ENCODE measurements at regions not wholly inside any gene's neighbourhood (a gene's known extent, or its start where the extent isn't known, plus 50 kb on each side); places are given as distances from the start of the nearest gene placed in this dataset.

DNA sequence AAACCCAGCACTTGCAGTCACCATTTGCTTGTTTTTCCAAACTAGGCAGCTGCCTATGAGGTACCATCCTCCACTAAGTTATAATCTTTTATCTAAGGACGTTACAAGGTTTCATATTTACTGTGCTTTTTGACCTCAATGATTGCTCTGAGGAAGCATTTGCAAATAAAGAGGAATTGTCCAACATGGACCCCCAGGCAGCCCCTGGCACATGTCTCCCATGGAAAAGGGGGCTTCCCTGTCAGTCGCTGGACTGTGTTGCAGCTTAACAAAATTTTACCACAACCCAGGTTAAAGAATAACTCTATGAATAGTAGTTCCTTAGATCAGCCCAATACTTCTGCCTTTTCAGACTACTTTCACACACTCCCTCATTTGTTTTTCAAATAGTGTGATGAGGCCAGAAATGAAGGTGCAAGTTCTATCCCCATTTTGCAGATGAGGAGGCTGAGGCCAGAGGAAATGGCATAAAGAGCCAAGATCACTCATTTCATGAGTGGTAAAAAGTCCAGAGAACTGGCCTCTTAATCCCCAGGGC lies 52.8 kb upstream of the ZPBP start:
- H3K9me3 ChIP-seq (ENCODE audit: control insufficient read depth in 2 of 3, low read length in 3 of 3) = no peaks in the 10 kb centered on the region
- intact Hi-C loops (cut with micrococcal nuclease) = no loop called here
- H3K27me3 ChIP-seq (ENCODE audit: control insufficient read depth in 2 of 2, insufficient read depth in 2 of 2, low read length in 2 of 2) = no peaks in the 10 kb centered on the region
- peak overlapping the region in 7 of 9 donors; percentile 8 to 77 (median 56) for H3K27ac Mint-ChIP-seq
- H3K4me3 ChIP-seq (ENCODE audit: low read length) = no peak overlapping the region
- no peaks in the 10 kb centered on the region for H3K36me3 ChIP-seq (ENCODE audit: control insufficient read depth in 2 of 3, insufficient read depth in 3 of 3, low read length in 3 of 3)
- no peak for DNase-seq
- no peak overlapping the region for H3K27ac ChIP-seq (ENCODE audit: low read depth, low read length)
- H3K9me3 Mint-ChIP-seq = no peaks in the 10 kb centered on the region
- ATAC-seq = no peak
- ChIA-PET CTCF (interaction anchor here (0.6 to 8.9 kb wide), 6 partner anchors 21 to 332 kb away, joined by 3 to 77 read pairs (median 4); no protein-coding TSS in a partner anchor), POLR2A (interaction anchor here (0.6 to 2.3 kb wide), 4 partner anchors 10 to 222 kb away, joined by 4 to 7 read pairs (median 6); no protein-coding TSS in a partner anchor)
- H3K4me1 Mint-ChIP-seq = peaks cover 19 to 69% (median 42%) of the 10 kb centered on the region in 7 donors
- peaks cover 0 to 5% (median 0%) of the 10 kb centered on the region in 5 donors for H3K27me3 Mint-ChIP-seq
- peaks cover 3 to 17% of the 10 kb centered on the region in 2 donors for H3K4me1 ChIP-seq (ENCODE audit: control insufficient read depth in 2 of 2, insufficient read depth in 2 of 2, low read length in 2 of 2)
- peaks cover 0 to 2% (median 0%) of the 10 kb centered on the region in 5 donors for H3K36me3 Mint-ChIP-seq
- no peak overlapping the region for H3K4me3 Mint-ChIP-seq

DNA sequence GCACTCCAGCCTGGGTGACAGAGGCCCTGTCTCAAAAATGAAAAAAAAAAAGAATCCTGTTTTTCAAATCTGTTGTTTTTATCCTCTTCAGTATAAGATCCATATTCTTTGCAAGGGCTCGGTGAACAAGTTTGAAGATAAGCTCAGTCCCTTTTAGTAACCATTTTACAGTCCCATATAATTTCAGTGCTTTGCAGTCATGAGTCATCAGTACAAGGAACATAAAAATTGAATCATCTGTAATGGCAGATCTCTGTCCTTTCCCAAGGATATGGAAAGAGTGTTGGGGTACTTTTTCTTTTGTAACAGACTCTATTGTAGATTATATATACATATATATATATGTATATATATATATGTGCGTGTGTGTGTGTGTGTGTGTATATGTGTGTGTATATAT lies 52.2 kb upstream of the ZPBP start:
- DNase-seq (no peak), ATAC-seq (no peak)
- Mint-ChIP-seq H3K4me3 (no peak overlapping the region), H3K27ac (peak overlapping the region in 1 of 9 donors; percentile 73), H3K4me1 (peaks cover 19 to 64% (median 36%) of the 10 kb centered on the region in 7 donors), H3K9me3 (no peaks in the 10 kb centered on the region), H3K27me3 (peaks cover 0 to 9% (median 0%) of the 10 kb centered on the region in 5 donors), H3K36me3 (peaks cover 0 to 2% (median 0%) of the 10 kb centered on the region in 5 donors)
- peaks cover 3 to 17% of the 10 kb centered on the region in 2 donors for H3K4me1 ChIP-seq (ENCODE audit: control insufficient read depth in 2 of 2, insufficient read depth in 2 of 2, low read length in 2 of 2)
- no peaks in the 10 kb centered on the region for H3K27me3 ChIP-seq (ENCODE audit: control insufficient read depth in 2 of 2, insufficient read depth in 2 of 2, low read length in 2 of 2)
- intact Hi-C loops (cut with micrococcal nuclease) = no loop called here
- POLR2A ChIA-PET = interaction anchor here (0.6 to 2.3 kb wide), 6 partner anchors 10 to 223 kb away, joined by 3 to 7 read pairs (median 4); no protein-coding TSS in a partner anchor
- H3K27ac ChIP-seq (ENCODE audit: low read depth, low read length) = no peak overlapping the region
- CTCF ChIA-PET = interaction anchor here (0.6 to 8.9 kb wide), 6 partner anchors 22 to 332 kb away, joined by 3 to 77 read pairs (median 6); no protein-coding TSS in a partner anchor
- no peaks in the 10 kb centered on the region for H3K36me3 ChIP-seq (ENCODE audit: control insufficient read depth in 2 of 3, insufficient read depth in 3 of 3, low read length in 3 of 3)
- no peaks in the 10 kb centered on the region for H3K9me3 ChIP-seq (ENCODE audit: control insufficient read depth in 2 of 3, low read length in 3 of 3)
- H3K4me3 ChIP-seq (ENCODE audit: low read length) = no peak overlapping the region

All from naive thymus-derived CD4-positive, alpha-beta T cell (primary cell).